ENCODE measurements at regions not wholly inside any gene's neighbourhood (a gene's known extent, or its start where the extent isn't known, plus 50 kb on each side); places are given as distances from the start of the nearest gene placed in this dataset.
"Not testable (repeated sequence)": the region's sequence is repeated elsewhere in the genome, so short reads cannot be mapped to it uniquely, and the experiment has no call there.

DNA sequence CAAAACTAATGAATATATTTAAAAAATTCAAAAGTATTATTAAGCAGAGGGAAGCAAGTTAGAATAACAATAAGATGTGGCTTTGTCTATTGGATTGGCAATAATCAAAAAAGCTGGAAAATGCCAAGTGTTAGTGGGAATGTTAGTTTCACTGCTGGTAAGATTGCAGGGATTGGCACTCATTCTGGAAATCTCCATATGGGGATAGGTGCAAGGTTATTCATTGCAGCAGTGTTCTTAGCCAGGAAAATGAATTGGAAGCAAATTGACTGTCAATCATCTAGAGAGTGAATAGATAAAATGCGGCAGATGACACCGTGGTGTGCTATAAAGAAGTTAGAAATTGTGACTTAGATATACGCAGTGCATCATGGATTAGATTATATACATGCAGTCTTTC lies 1615.5 kb upstream of the PCDH7 start:
- no peak for DNase-seq (ENCODE audit: low read depth)

- DNase-seq (ENCODE audit: low read depth): no peak
These were observed 1606.2 kb upstream of the PCDH7 start for GRCh38 chr4:29113960-29114359.

DNA sequence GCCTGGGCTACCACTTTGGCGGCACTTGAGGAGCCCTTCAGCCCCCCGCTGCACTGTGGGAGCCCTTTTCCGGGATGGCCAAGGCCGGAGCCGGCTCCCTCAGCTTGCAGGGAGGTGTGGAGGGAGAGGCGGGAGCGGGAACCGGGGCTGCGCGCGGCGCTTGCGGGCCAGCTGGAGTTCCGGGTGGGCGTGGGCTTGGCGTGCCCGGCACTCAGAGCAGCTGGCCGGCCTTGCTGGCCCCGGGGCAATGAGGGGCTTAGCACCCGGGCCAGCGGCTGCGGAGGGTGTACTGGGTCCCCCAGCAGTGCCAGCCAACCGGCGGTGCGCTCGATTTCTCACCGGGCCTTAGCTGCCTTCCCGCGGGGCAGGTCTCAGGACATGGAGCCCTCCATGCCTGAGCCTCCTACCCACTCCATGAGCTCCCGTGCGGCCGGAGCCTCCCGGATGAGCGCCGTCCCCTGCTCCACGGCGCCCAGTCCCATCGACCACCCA lies 1602.9 kb upstream of the PCDH7 start:
- DNase-seq (ENCODE audit: low read depth): not testable (repeated sequence)

- DNase-seq (ENCODE audit: low read depth): no peak
These were observed 1598.6 kb upstream of the PCDH7 start for GRCh38 chr4:29121586-29121985.

GRCh38 chr4:29128810-29129209 lies 1591.4 kb upstream of the PCDH7 start:
- no peak for DNase-seq (ENCODE audit: low read depth)

DNA sequence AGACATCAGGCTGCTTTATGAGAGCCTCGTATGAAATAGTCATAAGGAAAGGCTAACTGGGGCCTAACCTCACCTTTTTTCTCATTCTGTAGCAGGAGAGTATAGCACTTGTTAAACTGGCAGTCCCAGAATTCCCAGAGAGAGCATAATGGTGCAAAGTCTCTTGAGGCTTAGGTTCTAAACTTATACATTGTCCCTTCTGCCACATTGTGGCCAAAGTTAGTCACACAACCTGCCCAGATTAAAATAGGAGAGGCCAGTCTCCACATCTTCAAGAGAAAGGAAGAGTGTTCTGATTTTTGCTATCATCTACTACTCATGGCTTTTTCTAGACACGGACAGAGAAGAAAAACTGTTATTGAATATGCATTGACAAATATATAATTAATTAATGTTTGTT lies 1588.9 kb upstream of the PCDH7 start:
- no peak for DNase-seq (ENCODE audit: low read depth)

GRCh38 chr4:29142708-29143107 lies 1577.5 kb upstream of the PCDH7 start:
- DNase-seq (ENCODE audit: low read depth): no peak

GRCh38 chr4:29151584-29151983 lies 1568.6 kb upstream of the PCDH7 start:
- no peak for DNase-seq (ENCODE audit: low read depth)

DNA sequence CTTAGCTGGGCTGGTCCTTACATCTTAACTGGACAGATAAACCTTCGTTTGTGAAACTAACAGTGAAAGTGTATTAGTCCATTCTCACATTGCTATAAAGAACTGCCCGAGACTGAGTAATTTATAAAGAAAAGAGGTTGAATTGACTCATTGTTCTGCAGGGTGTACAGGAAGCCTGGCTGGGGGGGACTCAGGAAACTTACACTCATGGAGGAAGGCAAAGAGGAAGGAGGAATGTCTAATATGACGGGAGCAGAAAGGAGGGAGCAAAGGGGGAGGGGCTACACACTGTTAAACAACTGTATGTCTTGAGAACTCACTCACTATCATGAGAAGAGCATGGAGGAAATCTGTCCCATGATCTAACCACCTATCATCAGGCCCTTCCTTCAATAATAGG lies 1566.5 kb upstream of the PCDH7 start:
- DNase-seq (ENCODE audit: low read depth): no peak

GRCh38 chr4:29175291-29175690 lies 1544.9 kb upstream of the PCDH7 start:
- no peak for DNase-seq (ENCODE audit: low read depth)

DNA sequence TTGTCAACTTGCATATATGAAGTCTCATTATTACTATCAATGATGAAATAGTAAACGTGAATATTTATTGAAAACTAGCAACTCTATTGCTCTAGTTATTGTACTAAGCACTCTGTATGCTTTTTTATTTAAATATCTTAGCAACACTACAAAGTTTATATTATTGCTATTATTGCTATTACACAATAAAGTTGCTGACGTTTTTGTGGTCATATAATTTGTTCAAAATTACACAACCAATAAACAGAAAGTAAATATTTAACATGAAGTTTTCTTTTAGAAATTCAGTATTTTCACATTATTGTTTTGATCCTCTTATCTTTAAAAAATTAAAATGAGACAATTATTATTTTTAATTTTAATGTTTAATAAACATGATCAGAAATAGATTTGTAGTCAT lies 1521.1 kb upstream of the PCDH7 start:
- DNase-seq (ENCODE audit: low read depth): no peak

GRCh38 chr4:29199485-29199884 lies 1520.7 kb upstream of the PCDH7 start:
- DNase-seq (ENCODE audit: low read depth): no peak

DNA sequence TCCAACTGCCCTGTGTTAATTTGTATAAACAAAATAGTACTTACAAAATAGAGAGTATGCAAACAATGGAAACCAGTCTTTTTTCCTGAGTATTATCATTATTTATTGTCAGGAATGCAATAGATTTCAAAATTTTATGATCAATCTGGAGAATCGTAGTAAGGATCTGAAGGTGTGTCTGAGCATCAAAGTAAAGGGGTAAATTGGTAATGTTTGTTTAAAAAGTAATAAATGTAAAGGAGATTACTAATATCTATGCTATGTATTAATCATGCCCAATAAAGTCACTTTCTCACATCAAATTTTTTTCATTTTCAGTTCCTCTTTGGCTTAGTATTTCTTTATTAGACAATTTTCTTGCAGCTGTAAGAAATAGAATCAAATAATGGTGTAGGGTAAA lies 1507.1 kb upstream of the PCDH7 start:
- DNase-seq (ENCODE audit: low read depth): no peak

GRCh38 chr4:29220761-29221160 lies 1499.4 kb upstream of the PCDH7 start:
- no peak for DNase-seq (ENCODE audit: low read depth)

- no peak for DNase-seq (ENCODE audit: low read depth)
These were observed 1495.3 kb upstream of the PCDH7 start for GRCh38 chr4:29224911-29225310.

DNA sequence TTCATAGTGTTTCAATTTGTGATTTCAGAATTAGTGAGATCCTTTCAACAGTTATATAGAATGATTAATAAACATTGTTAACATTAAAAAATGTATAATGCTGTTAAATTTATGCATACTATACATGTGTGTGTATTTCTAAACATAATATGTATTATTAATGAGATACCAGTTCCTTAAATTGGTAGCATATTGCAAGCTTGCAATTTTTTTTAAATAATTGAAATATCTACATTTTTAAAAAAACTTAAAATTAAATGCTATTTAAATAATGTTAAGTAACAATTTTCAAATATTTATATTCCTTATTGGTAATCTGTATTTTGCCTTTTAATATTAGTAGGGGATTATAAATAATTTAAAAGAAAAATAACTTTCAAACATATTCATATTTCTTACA lies 1479.5 kb upstream of the PCDH7 start:
- DNase-seq (ENCODE audit: low read depth): no peak

DNA sequence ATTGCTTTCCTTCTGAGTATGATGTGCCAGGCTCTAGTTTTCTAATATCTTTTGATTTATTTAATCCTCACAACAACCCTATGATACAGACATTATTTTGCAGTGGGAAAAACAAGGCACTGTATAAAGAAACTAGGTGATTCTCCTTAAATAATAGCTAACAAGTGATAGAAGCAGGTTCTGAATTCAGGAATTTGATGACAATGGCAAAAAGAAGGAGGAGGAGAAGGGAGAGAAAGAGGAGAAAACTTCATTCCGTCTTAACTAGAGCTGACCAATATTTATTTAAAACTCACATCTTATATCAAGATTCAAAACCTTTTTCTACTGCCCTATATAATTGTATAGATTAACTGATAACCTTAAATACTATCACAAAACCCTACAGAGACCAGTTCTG lies 1477.1 kb upstream of the PCDH7 start:
- DNase-seq (ENCODE audit: low read depth): no peak

DNA sequence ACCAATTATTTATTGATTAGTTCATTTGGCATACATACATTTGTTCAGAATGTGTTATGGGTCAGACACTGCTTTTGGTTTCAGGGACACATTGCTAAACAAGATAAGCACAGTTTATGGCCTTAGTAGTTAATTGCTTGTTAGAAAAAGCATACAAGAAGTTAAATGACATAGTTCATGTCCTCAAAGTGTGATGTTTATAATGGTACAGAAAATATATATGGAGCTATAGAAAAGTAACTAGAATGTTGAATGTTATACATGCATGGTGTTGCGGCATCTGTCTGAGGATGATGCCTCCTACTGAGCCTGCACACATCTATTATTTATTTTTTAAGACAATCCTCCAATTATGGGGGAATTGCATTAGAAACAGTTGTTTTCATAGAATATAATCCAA lies 1476.3 kb upstream of the PCDH7 start:
- DNase-seq (ENCODE audit: low read depth): no peak

GRCh38 chr4:29259556-29259955 lies 1460.6 kb upstream of the PCDH7 start:
- no peak for DNase-seq (ENCODE audit: low read depth)

DNA sequence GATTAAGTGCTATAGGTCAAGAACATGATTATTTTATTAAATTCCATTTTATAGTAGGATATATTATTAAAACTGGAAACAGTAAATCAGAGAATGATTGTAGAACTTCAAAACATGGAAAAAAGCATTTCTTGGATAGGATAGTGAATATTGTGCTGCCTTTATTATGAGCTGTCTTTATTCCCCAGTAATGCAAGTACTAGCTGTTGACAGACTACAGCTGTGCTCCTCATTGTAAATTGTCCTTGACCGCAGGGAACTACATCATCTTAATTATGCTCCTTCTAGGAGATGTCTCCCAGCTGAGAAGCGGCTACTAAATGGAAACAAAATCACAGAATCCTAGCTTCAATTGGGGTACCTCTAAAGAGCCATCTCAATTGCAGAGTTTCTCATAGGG lies 1457.2 kb upstream of the PCDH7 start:
- DNase-seq (ENCODE audit: low read depth): no peak

DNA sequence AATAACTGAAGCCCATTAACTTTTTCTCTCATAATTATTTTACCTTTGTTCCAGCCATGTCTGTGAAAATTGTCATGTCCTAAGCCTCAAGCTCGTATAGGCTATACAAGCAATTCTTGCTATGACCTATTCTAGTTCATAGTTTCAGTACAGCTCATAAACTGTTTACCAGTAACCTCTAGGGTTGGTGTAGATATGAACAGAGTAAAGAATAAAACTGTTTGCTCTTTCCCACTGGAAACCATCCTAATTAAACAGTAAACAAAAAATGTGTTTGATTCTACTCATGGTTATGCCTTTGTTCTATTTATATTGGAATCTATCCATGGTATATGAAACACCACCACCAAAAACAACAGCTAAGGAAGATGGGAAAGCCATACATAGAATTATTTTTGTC lies 1444.0 kb upstream of the PCDH7 start:
- no peak for DNase-seq (ENCODE audit: low read depth)

- no peak for DNase-seq (ENCODE audit: low read depth)
These were observed 1442.8 kb upstream of the PCDH7 start for GRCh38 chr4:29277381-29277780.

DNA sequence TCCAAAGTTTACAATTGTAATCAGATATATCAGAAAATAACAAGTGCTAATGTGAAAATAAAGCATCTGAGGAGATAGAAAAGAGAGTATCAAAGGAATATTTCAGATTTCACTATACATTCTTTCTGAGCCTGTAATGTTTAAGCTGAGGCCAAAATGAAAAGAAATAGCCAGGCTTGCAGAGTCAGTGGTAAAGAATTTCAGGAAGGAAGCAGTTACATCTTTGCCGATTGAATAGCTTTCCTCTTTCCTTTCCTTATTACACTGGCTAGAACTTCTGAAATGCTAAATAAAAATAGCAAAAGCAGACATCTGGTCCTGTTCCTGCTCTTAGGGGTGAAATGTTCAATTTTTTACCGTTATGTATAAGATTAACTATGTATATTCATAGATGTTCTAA lies 1441.6 kb upstream of the PCDH7 start:
- DNase-seq (ENCODE audit: low read depth): no peak

GRCh38 chr4:29289118-29289517 lies 1431.1 kb upstream of the PCDH7 start:
- no peak for DNase-seq (ENCODE audit: low read depth)

DNA sequence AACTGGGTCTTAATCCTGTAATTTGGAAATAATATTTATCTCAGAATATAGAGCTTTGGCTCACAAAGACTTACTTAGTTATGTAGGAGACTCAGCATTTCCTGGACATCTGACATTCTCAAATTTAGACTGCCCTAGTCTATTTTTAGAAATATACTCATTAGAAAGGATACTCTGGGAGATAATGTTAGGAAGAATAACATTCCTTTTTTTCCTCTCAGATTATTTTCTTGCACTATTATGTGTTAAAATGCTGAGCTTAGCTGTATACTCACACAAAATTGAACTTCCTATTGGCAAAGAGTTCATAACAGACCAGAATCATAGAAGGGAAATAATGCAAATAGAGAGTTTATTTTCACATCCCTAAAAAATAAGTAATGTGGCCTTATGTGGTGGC lies 1424.9 kb upstream of the PCDH7 start:
- DNase-seq (ENCODE audit: low read depth): no peak
